Right lung (tissue), 2 donors: ENCODE measurements at regions not wholly inside any gene's neighbourhood (a gene's known extent, or its start where the extent isn't known, plus 50 kb on each side); places are given as distances from the start of the nearest gene placed in this dataset.

Experiments used
- DNase-seq, 2 donors: peaks; one replicate each; pipeline ENCODE4 v3.0.0-alpha.2; 2013

- DNase-seq: no peak
Observed at GRCh38 chr22:49241174-49241851, 586.4 kb downstream of the BRD1 start.

- no peak for DNase-seq
Observed at GRCh38 chr22:49240472-49240871, 587.2 kb downstream of the BRD1 start.

DNA sequence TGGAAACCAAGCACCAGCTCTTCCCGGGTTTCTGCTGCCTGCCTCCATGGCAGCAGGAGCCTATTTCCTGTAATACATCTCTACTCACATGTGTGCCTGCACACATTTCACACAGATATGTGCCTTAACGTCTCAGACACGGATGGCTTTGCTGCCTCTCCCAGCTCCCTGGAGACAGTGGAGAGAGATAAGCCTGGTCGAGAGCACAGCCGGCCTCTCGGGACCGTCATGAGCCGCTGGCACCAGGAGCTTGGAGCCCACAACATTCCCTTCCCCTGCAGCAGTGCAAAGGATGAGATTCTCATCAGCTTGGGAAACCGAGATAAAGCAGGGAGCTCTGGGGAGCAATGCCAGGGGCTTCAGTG is 587.7 kb downstream of the BRD1 start:
- no peak for DNase-seq

DNA sequence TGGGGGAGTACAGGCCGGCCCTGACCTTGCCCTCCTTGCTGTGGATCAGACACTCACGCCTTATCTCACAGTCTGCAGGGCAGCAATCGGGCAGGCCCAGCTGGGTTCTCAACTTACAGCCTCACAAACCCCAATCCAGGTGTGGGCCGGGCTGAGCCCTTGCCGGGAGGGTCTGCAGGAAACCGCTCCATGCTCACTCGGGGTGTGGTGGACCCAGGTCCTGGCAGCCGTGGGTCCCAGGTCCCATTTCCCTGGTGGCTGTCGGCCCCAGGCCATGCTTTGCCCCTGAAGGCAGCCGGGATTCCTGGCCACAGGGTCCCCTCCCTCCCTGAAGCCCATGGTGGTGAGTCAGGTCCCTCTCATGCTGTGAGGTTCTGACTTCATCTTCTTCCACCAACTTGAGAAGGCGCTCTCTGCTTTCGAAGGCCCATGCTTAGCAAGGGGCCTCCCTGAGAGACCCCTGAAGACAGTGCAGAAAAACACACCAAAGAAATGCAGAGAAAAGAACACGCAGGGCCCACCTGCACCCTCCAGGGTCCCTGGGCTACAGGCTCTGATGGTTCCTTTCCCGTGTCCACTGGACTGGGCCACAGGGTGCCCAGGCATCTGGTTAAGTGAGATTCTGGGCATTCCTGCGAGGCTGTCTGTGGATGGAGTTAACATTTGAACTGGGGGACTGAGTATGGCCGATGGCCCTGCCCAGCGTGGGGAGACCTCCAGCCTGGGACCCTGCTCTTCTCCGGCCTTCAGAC is 588.2 kb downstream of the BRD1 start:
- no peak for DNase-seq

- no peak for DNase-seq
Observed at GRCh38 chr22:49238181-49239141, 589.2 kb downstream of the BRD1 start.

DNA sequence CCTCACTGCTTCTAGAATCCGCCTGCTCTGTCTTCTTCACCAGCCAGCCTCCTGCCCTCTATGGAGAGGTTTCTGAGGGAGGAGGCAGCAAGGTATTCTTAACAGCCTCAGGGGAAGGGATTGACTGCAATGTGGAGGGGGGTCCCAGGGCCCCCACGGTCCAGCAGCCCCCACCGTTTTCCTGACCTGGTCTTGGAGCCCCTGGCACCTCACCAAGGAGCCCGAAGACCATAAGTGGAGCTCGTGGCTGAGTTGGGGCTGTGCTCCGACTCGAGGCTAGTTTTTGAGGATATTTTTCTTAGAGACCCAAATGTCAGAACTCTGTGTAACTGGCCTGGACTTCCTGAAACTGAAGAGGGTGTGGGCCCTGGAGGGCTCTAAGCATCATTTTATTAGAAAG is 590.0 kb downstream of the BRD1 start:
- no peak for DNase-seq

DNA sequence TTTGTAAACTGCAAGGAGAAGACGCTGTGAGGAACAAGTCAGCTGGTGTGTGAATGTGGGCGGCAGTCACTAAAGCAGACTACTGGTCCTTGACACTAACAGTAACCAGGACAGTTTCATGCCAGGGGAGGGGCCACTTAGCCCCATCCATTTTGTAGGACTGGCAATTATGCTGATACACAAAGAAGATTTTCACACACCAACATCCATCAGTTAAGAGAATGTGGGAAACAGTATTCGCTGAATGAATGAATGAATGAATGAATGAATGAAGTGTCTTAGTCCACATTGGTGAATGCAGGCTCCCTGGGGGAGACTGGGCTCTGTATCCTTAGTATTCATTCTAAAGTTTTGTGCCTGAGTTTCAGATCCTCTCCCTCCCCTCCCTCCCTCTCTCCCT is 590.4 kb downstream of the BRD1 start:
- DNase-seq: no peak

- DNase-seq: no peak
Observed at GRCh38 chr22:49236541-49237075, 591.1 kb downstream of the BRD1 start.

GRCh38 chr22:49235463-49236300 is 592.0 kb downstream of the BRD1 start:
- no peak for DNase-seq

DNA sequence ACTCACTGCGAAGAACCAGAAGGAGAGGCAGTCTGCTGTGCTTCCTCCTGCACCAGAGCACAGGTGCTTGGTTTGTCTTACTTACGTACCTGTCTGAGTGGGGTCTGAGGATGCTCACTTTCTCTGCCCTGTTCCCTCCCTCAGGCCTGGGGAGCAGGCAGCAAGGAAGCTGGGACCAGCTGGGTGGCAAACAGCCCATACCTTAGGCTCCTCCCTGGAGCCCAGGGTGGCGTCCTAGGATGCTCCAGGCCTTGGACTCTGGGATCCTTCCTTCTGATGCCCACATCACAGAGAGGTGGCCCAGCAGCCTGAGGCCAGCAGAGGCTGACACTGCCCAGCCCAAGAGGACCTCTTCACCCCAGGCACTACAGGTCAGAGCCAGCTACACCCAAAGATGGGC is 593.2 kb downstream of the BRD1 start:
- DNase-seq: no peak

- no peak for DNase-seq
Observed at GRCh38 chr22:49233507-49234100, 594.1 kb downstream of the BRD1 start.

- no peak for DNase-seq
Observed at GRCh38 chr22:49232319-49233067, 595.2 kb downstream of the BRD1 start.

DNA sequence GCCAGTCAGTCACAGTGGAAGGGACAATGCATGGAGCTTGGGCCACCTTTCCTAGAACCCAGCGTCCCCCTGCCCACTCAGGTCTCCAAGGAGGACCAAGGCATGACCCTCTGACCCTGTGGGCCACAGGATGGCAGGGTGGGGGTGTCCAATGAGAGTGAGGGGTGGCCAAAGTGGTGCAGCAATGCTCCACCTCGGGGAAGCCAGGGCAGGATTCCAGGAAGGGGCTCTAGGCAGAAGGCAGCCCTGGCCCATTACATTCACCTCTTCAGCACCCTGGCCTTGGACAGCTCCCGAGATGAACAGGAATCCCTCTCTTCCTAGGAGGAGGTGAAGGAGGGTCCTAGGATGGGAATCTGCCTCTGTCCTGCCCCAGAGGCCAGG is 597.5 kb downstream of the BRD1 start:
- no peak for DNase-seq

- DNase-seq: no peak
Observed at GRCh38 chr22:49229483-49230193, 598.0 kb downstream of the BRD1 start.

DNA sequence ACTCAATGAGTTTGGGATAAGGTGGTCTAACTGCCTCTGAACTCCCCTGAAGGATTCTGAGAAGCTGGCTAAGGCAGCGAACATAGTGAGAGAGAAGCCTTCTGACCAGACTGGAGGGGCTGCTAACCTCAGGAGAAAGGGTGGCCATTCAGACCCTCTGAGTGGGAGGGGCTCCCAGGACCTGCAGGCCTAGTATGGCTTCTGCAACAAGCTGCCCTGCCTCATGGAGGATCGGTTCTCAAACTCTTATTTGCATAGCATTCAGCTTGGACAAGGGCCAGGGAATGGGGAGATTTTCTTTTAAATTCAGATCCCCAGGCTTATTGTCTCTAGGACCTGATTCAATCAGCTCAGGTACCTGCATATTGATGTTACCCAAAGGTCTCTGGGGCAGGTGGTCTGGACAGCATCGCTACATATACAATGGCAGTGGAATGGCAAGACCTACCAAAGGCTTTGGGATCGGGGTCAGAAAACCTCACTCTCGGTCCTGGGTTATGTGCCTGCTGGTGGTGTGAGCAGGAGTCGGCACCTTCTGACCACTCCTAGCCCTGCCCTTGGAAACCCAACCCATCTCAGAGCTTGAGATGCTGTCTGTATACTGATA is 599.1 kb downstream of the BRD1 start:
- no peak for DNase-seq

DNA sequence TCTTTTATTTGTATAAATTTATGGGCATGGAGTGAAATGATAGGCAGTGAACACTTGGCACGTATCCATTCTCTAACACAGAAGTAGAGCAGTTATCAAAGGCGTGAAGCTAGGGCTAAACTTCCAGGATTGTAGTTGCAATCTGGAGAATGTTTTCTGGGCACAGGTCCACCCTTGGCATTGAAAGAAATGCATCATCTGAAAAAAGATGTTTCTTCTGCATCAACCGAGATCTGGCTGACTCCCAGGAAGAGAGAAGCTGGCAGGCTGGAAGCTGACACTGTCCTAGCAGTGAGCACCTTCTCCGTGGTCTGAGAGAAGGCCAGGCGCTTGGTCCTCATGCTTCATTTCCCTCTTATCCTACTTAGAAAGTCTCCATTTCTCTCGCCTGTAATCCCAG is 600.0 kb downstream of the BRD1 start:
- DNase-seq: no peak

GRCh38 chr22:49226096-49226495 is 601.6 kb downstream of the BRD1 start:
- no peak for DNase-seq

DNA sequence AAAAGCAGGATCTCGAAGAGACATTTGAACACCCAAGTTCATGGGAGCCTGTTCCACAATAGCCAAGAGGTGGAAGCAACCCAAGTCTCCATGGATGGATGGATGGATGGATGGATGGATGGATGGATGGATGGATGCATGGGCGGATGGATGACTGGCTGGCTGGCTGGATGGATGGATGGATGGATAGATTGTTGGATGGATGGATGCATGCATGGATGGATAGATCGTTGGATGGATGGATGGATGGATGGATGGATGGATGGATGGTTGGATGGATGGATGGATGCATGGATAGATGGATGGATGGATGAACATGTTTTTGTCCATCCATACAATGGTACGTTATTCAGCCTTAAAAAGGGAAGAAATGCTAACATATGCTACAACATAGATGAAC is 603.4 kb downstream of the BRD1 start:
- no peak for DNase-seq

DNA sequence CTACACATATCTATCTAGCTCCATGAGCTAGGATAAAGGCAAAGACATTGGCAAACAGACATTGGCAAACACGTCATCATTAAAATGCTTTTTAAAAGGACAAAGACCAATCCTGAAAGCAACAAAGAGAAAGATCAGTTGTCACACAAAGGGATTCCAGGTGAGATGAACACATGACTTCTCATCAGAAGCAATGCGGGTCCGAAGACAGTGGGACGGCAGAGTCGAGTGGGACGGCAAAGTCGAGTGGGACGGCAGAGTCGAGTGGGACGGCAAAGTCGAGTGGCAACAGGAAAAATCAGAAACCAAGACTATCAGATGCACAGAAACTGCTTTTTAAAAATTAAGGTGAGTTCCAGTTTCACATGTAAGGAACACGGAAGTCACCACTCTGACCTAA is 609.5 kb downstream of the BRD1 start:
- DNase-seq: no peak
